LNCaP clone FGC (cell line): ENCODE measurements at regions not wholly inside any gene's neighbourhood (a gene's known extent, or its start where the extent isn't known, plus 50 kb on each side); places are given as distances from the start of the nearest gene placed in this dataset.

Source experiments
- DNase-seq: peaks from one replicate; pipeline ENCODE4 v3.0.0-alpha.2; 2011; ENCODE audit warnings: low read depth
- H3K4me3 ChIP-seq: 2 replicates; pipeline ENCODE4 v1.5.1; 2011; ENCODE audit warnings: mild to moderate bottlenecking, low read depth, low read length, control low read depth
- TF ChIP-seq, protein P1 (sequence below): IDR thresholded peaks from 2 replicates; pipeline ENCODE4 v1.5.1; 2012; ENCODE audit warnings: mild to moderate bottlenecking; ENCODE audit not compliant: control insufficient read depth, insufficient read depth; ENCODE audit errors: extremely low read depth

DNA sequence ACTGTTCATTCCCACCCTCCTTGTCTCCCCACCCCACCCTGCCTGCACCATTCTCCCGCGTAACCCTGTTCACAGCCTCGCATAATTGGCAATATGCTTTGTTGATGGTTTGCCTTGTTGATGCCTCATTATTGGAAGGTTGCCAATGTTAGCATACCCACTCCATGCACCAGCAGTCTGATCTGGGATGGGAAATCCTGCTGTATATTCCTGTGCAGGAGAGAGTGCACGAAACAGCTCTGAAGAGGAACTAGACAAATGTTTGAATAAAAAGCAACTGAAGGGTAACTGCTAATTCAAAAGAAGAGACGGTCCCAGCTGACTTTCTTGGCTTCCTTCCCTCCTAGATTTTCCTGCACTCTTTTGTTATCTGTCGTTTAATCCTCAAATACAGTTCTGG, 271.7 kb upstream of the TLE4 start:
- TF ChIP-seq, protein P1, sequence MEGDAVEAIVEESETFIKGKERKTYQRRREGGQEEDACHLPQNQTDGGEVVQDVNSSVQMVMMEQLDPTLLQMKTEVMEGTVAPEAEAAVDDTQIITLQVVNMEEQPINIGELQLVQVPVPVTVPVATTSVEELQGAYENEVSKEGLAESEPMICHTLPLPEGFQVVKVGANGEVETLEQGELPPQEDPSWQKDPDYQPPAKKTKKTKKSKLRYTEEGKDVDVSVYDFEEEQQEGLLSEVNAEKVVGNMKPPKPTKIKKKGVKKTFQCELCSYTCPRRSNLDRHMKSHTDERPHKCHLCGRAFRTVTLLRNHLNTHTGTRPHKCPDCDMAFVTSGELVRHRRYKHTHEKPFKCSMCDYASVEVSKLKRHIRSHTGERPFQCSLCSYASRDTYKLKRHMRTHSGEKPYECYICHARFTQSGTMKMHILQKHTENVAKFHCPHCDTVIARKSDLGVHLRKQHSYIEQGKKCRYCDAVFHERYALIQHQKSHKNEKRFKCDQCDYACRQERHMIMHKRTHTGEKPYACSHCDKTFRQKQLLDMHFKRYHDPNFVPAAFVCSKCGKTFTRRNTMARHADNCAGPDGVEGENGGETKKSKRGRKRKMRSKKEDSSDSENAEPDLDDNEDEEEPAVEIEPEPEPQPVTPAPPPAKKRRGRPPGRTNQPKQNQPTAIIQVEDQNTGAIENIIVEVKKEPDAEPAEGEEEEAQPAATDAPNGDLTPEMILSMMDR: no peak
- no peak for DNase-seq
- H3K4me3 ChIP-seq: no peak overlapping the region

DNA sequence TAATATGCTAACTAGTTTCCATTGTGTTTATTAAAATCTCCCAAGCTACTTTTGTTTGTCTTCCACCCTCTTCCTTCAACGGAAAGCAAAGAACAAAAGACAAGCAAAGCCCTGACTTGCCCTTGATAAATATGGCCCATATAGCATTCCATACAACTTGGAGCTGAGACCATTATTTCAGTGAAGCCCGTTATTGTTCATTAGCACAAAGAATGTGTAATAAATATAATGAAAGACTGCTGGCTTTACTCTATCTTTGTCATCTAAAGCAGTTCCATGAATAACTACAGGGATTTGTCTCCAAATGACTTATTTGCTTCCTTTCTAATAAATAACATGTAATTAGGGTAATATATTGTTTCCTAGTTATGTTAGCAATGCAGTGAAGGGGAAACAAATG, 270.7 kb upstream of the TLE4 start:
- TF ChIP-seq, protein P1: no peak
- no peak overlapping the region for H3K4me3 ChIP-seq
- DNase-seq: no peak

DNA sequence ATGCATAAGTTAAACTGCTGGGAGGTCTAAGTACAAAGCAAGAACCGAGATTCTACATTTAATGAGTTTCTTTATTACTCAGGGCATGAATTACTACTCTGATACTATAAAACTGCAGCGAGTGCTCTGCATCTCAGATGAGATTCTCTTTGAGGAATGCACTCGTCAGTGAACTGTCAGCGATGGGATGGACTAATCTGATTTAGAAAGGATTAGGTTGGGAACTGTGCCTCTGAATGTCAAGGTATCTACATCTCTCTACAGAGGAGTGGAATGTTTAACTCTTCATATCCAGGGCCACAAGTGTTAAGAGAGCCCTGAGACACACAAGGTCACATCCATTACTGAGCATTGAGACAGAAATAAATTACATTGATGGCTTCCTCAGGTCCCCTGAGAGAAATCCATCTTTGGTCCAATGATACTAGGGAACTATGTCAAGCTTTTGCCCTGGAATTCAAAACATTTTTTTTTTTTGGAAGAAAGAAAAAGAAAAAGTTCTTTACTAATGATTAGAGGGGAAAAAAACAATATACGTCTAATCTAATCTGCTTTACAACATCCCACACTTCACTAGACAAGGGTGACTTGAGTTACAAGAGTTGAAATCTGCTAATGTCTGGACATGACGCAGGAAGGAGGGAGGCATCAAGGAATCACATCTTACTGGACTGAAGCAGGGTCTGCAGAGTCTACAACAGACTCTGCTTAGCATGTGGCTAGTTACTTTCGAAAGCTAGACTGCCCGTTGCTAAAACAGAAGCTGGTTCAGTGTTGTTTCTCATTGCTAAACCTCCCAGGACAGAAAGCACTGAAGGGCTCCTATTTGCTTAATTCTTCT, 270.0 kb upstream of the TLE4 start:
- TF ChIP-seq, protein P1: no peak
- DNase-seq: no peak
- no peak overlapping the region for H3K4me3 ChIP-seq

DNA sequence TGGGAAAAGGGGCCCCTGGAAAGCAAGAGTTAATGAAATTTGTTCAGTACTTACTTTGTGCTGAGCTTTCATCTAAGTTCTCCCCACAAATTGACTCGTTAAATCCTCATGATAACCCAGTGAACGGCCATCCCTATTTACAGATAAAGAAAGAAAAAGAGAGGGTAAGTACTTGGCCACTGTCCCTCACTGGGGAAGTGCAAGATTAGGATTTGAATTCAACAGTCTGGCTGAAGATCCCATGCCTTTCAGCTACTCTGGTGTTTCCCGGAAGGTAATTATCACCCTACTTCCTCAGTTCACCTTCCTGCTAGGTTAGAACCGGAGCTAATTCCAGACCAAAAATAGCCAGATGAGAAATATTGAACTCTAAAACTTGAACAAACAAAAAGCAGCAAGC, 269.2 kb upstream of the TLE4 start:
- H3K4me3 ChIP-seq: no peak overlapping the region
- TF ChIP-seq, protein P1: no peak
- DNase-seq: no peak

DNA sequence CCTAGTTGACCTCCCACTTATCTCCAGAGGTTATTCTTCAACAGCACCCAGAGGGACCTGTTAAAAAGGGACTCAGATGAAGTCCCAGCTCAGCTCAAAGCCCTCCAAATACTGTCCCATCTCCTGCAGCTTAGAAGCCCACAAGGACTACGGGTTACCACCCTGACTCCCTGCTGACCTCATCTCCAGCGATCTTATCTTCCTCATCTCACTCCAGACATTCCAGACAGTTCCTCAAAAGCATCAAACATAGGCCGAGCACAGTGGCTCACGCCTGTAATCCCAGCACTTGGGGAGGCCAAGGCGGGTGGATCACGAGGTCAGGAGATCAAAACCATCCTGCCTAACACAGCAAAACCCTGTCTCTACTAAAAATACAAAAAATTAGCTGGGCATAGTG, 263.8 kb upstream of the TLE4 start:
- DNase-seq: no peak
- TF ChIP-seq, protein P1: no peak
- H3K4me3 ChIP-seq: no peak overlapping the region

DNA sequence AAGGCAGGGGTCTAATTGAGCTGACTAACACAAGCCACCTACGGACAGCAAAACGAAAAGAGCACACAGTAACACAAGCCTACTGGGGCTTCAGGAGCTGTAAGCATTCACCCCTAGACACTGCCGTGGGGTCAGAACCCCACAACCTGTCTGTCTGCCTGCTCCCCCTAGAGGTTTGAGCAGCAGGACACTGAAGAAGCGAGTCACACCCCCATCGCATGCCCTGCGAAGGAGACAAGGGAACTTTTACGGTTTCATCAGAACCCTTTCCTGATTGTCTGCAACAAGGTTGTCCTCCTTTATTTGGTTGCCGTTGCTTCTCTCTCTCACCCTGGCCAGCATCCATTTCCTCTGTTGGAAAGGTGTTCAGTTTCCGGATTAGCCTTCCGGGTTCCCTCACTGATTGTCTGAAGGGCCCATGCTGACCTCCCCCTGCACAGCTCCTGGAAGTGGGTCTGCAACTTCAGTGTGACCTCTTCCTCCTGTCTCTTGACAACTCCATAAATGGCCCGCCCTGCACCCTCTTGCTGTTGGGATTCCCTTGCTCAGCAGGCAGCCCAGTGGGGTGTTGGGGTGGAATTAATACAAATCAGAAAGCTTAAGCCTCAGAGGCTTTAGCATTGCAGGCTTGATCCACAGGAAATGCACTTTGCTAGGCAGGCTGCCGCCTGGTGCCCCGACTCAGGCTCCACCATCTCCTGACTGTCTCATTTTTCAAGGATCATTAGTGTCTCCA, 258.9 kb upstream of the TLE4 start:
- no peak for DNase-seq
- H3K4me3 ChIP-seq: no peak overlapping the region
- TF ChIP-seq, protein P1: no peak

DNA sequence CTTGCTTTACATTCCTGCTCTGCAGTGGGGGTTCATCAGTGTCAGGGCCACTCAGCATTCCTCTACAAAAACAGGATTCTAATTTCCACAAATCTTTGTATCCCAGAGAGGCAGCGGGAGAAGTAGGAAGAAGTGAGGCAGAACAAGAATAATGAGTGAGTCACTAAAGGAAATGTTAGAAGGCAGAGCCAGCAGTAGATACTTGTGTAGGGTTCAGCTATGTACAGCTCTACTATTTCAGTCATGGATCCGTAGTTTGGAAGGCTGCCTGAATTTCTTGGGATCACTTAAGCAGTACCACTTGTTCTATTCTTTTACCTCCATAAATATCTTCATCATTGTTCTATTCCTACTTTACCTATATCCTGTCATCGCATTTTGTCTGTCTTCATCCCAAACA, 246.3 kb upstream of the TLE4 start:
- TF ChIP-seq, protein P1: no peak
- DNase-seq: no peak
- H3K4me3 ChIP-seq: no peak overlapping the region
